Testis (tissue), 2 donors: ENCODE measurements at regions not wholly inside any gene's neighbourhood (a gene's known extent, or its start where the extent isn't known, plus 50 kb on each side); places are given as distances from the start of the nearest gene placed in this dataset.
"Not testable (repeated sequence)": the region's sequence is repeated elsewhere in the genome, so short reads cannot be mapped to it uniquely, and the experiment has no call there.

Experiments
- POLR2A ChIP-seq: fragments of 450-650 bp; IDR thresholded peaks from one replicate; pipeline ENCODE4 v1.6.1; 2017; ENCODE audit warnings: antibody characterized with exemption, mild to moderate bottlenecking, moderate library complexity
- TF ChIP-seq, protein P1 (sequence below), 3 experiments: fragments of 450-650 bp in 2 of 3; fragments of 200-600 bp in 1 of 3; sonication (generic) in 1 of 3; IDR thresholded peaks; one replicate each; pipeline ENCODE4 v1.5.1; 2016 to 2019; ENCODE audit warnings: antibody characterized with exemption in 3 of 3, mild to moderate bottlenecking in 2 of 3, moderate library complexity in 1 of 3

DNA sequence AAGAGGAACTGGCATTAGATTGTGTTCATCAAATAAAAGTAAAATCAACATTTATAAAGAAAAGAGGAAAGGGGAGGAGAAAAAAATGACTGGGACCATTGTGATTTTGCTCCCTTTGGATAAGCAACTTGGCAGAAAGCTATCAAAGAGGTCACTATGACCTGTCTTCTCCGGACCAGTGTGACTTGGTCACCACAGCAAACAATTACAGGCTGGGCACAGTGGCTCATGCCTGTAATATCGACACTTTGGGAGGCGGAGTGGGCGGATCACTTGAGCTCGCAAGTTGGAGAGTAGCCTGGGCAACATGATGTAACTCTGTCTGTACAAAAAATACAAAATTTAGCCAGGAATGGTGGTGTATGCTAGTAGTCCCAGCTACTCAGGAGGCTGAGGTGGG, 55.5 kb upstream of the PPIAL4F start:
- TF ChIP-seq, protein P1, sequence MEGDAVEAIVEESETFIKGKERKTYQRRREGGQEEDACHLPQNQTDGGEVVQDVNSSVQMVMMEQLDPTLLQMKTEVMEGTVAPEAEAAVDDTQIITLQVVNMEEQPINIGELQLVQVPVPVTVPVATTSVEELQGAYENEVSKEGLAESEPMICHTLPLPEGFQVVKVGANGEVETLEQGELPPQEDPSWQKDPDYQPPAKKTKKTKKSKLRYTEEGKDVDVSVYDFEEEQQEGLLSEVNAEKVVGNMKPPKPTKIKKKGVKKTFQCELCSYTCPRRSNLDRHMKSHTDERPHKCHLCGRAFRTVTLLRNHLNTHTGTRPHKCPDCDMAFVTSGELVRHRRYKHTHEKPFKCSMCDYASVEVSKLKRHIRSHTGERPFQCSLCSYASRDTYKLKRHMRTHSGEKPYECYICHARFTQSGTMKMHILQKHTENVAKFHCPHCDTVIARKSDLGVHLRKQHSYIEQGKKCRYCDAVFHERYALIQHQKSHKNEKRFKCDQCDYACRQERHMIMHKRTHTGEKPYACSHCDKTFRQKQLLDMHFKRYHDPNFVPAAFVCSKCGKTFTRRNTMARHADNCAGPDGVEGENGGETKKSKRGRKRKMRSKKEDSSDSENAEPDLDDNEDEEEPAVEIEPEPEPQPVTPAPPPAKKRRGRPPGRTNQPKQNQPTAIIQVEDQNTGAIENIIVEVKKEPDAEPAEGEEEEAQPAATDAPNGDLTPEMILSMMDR (IDR thresholded peaks at IDR 0.05), result not testable (repeated sequence)
- TF ChIP-seq POLR2A, result not testable (repeated sequence)
